ENCODE measurements at regions not wholly inside any gene's neighbourhood (a gene's known extent, or its start where the extent isn't known, plus 50 kb on each side); places are given as distances from the start of the nearest gene placed in this dataset.
A peak's percentile ranks its signal among the peaks of the same experiment; 100 is the strongest.

DNA sequence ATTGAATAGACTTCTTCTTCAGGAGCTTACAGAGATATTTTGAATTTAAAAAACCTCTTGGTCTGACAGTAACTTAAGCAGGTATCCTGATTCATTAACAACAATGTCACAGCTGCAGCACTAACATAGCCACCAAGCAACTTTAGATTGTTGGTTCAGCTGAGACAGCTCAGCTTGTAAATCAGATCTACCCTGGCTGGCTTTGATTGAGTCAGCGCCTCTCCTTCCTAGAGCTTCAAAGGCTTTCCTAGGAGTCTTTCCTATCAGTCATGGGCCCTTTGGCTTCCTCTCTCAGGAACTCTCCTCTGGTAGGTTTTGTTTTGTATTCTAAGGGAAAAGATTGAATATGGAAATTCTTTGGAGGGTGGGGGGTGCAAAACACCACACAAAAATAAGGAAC lies 70.7 kb upstream of the STEAP4 start:
- 0 out of 4 replicates have a peak overlapping the region, but pooled peaks of 1 of the 2 experiments have one; percentile 9 for H3K4me2 ChIP-seq (ENCODE audit: insufficient read depth in 1 of 2, low read depth in 2 of 2, low read length in 2 of 2)
- WGBS, 2 experiments (ENCODE audit: extremely low coverage in 1 of 2, insufficient coverage in 1 of 2, insufficient read length in 1 of 2, insufficient replicate concordance in 2 of 2, low coverage in 1 of 2, low lambda C conversion rate in 2 of 2, missing lambda C conversion rate in 1 of 2) = 6% methylated on average over 1 of the region's 1 CpG; no CpG with 5 or more reads in 1 of the 2 experiments
- no peak for TF ChIP-seq KDM4A (IDR thresholded peaks at IDR 0.05; ENCODE audit: low read depth, low read length, severe bottlenecking)
- no peak for TF ChIP-seq SRF (IDR thresholded peaks at IDR 0.05; ENCODE audit: low read depth, low read length)

More for the DNA sequence above, 70.7 kb upstream of the STEAP4 start:
- no peaks in the 10 kb centered on the region for H3K36me3 ChIP-seq (ENCODE audit: control insufficient read depth in 2 of 4, insufficient read depth in 4 of 4, low read length in 3 of 4)
- H4K5ac ChIP-seq (ENCODE audit: insufficient read length, low read depth, low read length) = no peak overlapping the region
- peak; percentile 93 for FAIRE-seq
- no peak overlapping the region for H2BK12ac ChIP-seq (ENCODE audit: low read depth, low read length)
- no peak overlapping the region for H3K4me3 ChIP-seq (ENCODE audit: extremely low read depth in 1 of 4, insufficient read depth in 2 of 4, low read depth in 3 of 4, low read length in 4 of 4)
- no peak overlapping the region for H3K27ac ChIP-seq (ENCODE audit: low read depth, low read length)
- no peak overlapping the region for H2BK5ac ChIP-seq (ENCODE audit: low read depth, low read length)
- no peak overlapping the region for H2BK20ac ChIP-seq (ENCODE audit: low read length)
- H4K91ac ChIP-seq (replicated peaks; ENCODE audit: insufficient read length, low read length) = no peak overlapping the region
- H3K79me2 ChIP-seq (ENCODE audit: control insufficient read depth in 1 of 2, insufficient read depth in 2 of 2, low read length in 2 of 2) = no peaks in the 10 kb centered on the region
- no peaks in the 10 kb centered on the region for H4K20me1 ChIP-seq (replicated peaks in 1 of 2; ENCODE audit: control insufficient read depth in 1 of 2, insufficient read depth in 2 of 2, low read length in 2 of 2)
- H3K18ac ChIP-seq (ENCODE audit: extremely low read depth, low read length) = no peak overlapping the region
- no peak overlapping the region for H2BK120ac ChIP-seq (replicated peaks; ENCODE audit: low read depth, low read length)
- H4K8ac ChIP-seq (ENCODE audit: extremely low read depth, insufficient read depth, low read length) = no peak overlapping the region
- no peak overlapping the region for H2AK5ac ChIP-seq (ENCODE audit: low read depth, low read length)
- peak in 1 of 2 experiments; percentile 34 for DNase-seq (ENCODE audit: low read depth in 1 of 2, low spot score in 2 of 2)
- no peak overlapping the region for H3K23ac ChIP-seq (ENCODE audit: insufficient read length)
- H2BK15ac ChIP-seq (ENCODE audit: low read length) = no peak overlapping the region
- H3K27me3 ChIP-seq (replicated peaks in 1 of 4; ENCODE audit: control insufficient read depth in 3 of 4, extremely low read depth in 1 of 4, insufficient read depth in 3 of 4, low read length in 3 of 4) = no peaks in the 10 kb centered on the region
- H3K9me3 ChIP-seq (ENCODE audit: insufficient read depth in 2 of 2, low read depth in 1 of 2, low read length in 1 of 2) = no peaks in the 10 kb centered on the region
- H2AFZ ChIP-seq (ENCODE audit: low read length) = no peak overlapping the region
- H3K23me2 ChIP-seq (ENCODE audit: low read depth, low read length) = peaks cover 2% of the 10 kb centered on the region; the same call in 1 of the 2 replicates
- H3K56ac ChIP-seq (replicated peaks; ENCODE audit: insufficient read length, low read depth, low read length) = peak overlapping the region; percentile 59
- H3K9ac ChIP-seq (replicated peaks in 1 of 4; ENCODE audit: extremely low read depth in 1 of 4, low read depth in 3 of 4, low read length in 3 of 4) = no peak overlapping the region
- no peak overlapping the region for H3K14ac ChIP-seq (ENCODE audit: insufficient read length)
- peaks cover 0 to 4% (median under 1%) of the 10 kb centered on the region in 4 experiments; a peak in 2 of 7 replicates for H3K4me1 ChIP-seq (replicated peaks in 1 of 4; ENCODE audit: control insufficient read depth in 3 of 4, insufficient read depth in 4 of 4, low read length in 3 of 4)
- H3K79me1 ChIP-seq (ENCODE audit: low read depth, low read length) = no peaks in the 10 kb centered on the region
- H3K4ac ChIP-seq (replicated peaks; ENCODE audit: insufficient read length, low read depth, low read length) = no peak overlapping the region
- CTCF ChIA-PET (ENCODE audit: partially characterized antibody) = interaction anchor here (0.7 to 1.1 kb wide), 4 partner anchors 11 to 161 kb away, joined by 3 read pairs; no protein-coding TSS in a partner anchor
- POLR2A ChIA-PET (ENCODE audit: partially characterized antibody) = interaction anchor here (0.7 kb wide), 1 partner anchor 180 kb away, joined by 3 read pairs; no protein-coding TSS in a partner anchor
